Heart left ventricle (tissue), 13 donors: ENCODE measurements at regions not wholly inside any gene's neighbourhood (a gene's known extent, or its start where the extent isn't known, plus 50 kb on each side); places are given as distances from the start of the nearest gene placed in this dataset.

Experiments used
- CTCF ChIP-seq, 12 donors: fragments of 200-600 bp; sonication (generic) in 4 of 12; IDR thresholded peaks; one replicate each; pipeline versions ENCODE4 v1.5.0 to v1.8.0; 2018 to 2022; ENCODE audit warnings: antibody characterized with exemption in 12 of 12, mild to moderate bottlenecking in 5 of 12
- POLR2A ChIP-seq, 2 donors: fragments of 450-650 bp; IDR thresholded peaks; one replicate each; pipeline ENCODE4 v1.6.1; 2017; ENCODE audit warnings: antibody characterized with exemption in 2 of 2, mild to moderate bottlenecking in 2 of 2, moderate library complexity in 2 of 2
- donor health status: ischemic (EF 13 %, LVEDD 7.1; RV severe dilation, severe dysfunction).
- donor health status: DM: no; HTN: yes; CAD: no.
- donor health status: DM: no; HTN: no; CAD: no.
- donor health status: ischemic (EF 25% LVEDD 6.9; RV normal size, moderate dysfunction).
- donor health status: ischemic (EF 25% LVEDD 5.7; RV mildly dilated, moderate dysfunction).
- donor health status: ischemic (EF 35%, LVEDD 5.7; RV mildly dilated, moderate dysfunction).
- donor health status: nonischemic (EF 11% LVEDD 7.7; RV severe dilation, severe dysfunction).
- donor health status: DM: yes; HTN: yes; CAD: no.
- donor health status: PGD.
- donor health status: ischemic (EF 29% LVEDD 5.4; RV normal size, mild dysfunction).
- donor health status: nonischemic (EF 23%, LVEDD 6.1; RV moderate dilation, normal function).

DNA sequence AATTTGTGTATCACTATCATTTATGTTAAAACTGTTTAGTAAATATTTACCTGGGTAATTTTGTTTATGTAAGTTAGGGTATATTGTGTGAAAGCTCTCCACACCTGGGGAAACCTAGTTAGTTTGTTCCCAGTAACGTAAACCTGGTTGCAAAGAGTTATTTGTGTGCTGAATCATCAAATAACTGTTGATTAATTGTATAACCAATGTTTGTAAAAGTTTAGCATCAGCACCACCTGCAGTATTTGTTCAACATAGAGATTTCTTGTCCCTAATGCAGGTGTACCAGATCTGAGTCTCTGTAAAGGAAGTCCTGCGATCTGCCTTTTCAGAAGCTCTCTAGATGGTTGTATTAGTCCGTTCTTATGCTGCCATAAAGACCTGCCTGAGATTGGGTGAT lies 440.4 kb downstream of the COL12A1 start:
- TF ChIP-seq CTCF (IDR thresholded peaks at IDR 0.05) (no peak), POLR2A (IDR thresholded peaks at IDR 0.05) (no peak)
